ENCODE measurements at regions not wholly inside any gene's neighbourhood (a gene's known extent, or its start where the extent isn't known, plus 50 kb on each side); places are given as distances from the start of the nearest gene placed in this dataset.
"Not testable (repeated sequence)": the region's sequence is repeated elsewhere in the genome, so short reads cannot be mapped to it uniquely, and the experiment has no call there.

GRCh38 chr20:47980336-47981177, 195.3 kb upstream of the SULF2 start:
- Mint-ChIP-seq H3K4me1 (ENCODE audit: insufficient read depth, unreplicated experiment) (peaks cover 7% of the 10 kb centered on the region), H3K27ac (ENCODE audit: low read depth, unreplicated experiment) (no peak overlapping the region), H3K9me3 (ENCODE audit: unreplicated experiment) (no peaks in the 10 kb centered on the region), H3K27me3 (ENCODE audit: insufficient read depth, unreplicated experiment) (no peaks in the 10 kb centered on the region), H3K4me3 (ENCODE audit: unreplicated experiment) (no peak overlapping the region), H3K36me3 (ENCODE audit: insufficient read depth, unreplicated experiment) (no peaks in the 10 kb centered on the region)
- CTCF ChIA-PET, result interaction anchor here (0.6 to 0.7 kb wide), 3 partner anchors 10 to 33 kb away, joined by 3 to 7 read pairs (median 3); no protein-coding TSS in a partner anchor
- POLR2A ChIA-PET, result interaction anchor here (1.1 kb wide), 1 partner anchor 18 kb away, joined by 5 read pairs; no protein-coding TSS in a partner anchor
- no peak for TF ChIP-seq CTCF (IDR thresholded peaks at IDR 0.05; ENCODE audit: unreplicated experiment)
- intact Hi-C loops (cut with micrococcal nuclease), result no loop called here
- DNase-seq (ENCODE audit: unreplicated experiment), result no peak
- no TSS peak for BruUV-seq (replicated peaks)

GRCh38 chr20:47979361-47980095, 194.2 kb upstream of the SULF2 start:
- H3K4me1 Mint-ChIP-seq (ENCODE audit: insufficient read depth, unreplicated experiment); DNase-seq (ENCODE audit: unreplicated experiment); H3K4me3 Mint-ChIP-seq (ENCODE audit: unreplicated experiment); BruUV-seq (replicated peaks); H3K36me3 Mint-ChIP-seq (ENCODE audit: insufficient read depth, unreplicated experiment); H3K9me3 Mint-ChIP-seq (ENCODE audit: unreplicated experiment); H3K27me3 Mint-ChIP-seq (ENCODE audit: insufficient read depth, unreplicated experiment); H3K27ac Mint-ChIP-seq (ENCODE audit: low read depth, unreplicated experiment); CTCF ChIA-PET; intact Hi-C loops (cut with micrococcal nuclease): not testable (repeated sequence)
- POLR2A ChIA-PET, result interaction anchor here (1.0 kb wide), 1 partner anchor 29 kb away, joined by 3 read pairs; no protein-coding TSS in a partner anchor

- H3K4me3 Mint-ChIP-seq (ENCODE audit: unreplicated experiment); H3K27ac Mint-ChIP-seq (ENCODE audit: low read depth, unreplicated experiment); BruUV-seq (replicated peaks); H3K4me1 Mint-ChIP-seq (ENCODE audit: insufficient read depth, unreplicated experiment); CTCF ChIA-PET; POLR2A ChIA-PET; H3K9me3 Mint-ChIP-seq (ENCODE audit: unreplicated experiment); H3K36me3 Mint-ChIP-seq (ENCODE audit: insufficient read depth, unreplicated experiment); H3K27me3 Mint-ChIP-seq (ENCODE audit: insufficient read depth, unreplicated experiment); DNase-seq (ENCODE audit: unreplicated experiment); intact Hi-C loops (cut with micrococcal nuclease): not testable (repeated sequence)
Observed at GRCh38 chr20:47978428-47979120, 193.3 kb upstream of the SULF2 start.

- H3K4me3 Mint-ChIP-seq (ENCODE audit: unreplicated experiment); DNase-seq (ENCODE audit: unreplicated experiment); H3K36me3 Mint-ChIP-seq (ENCODE audit: insufficient read depth, unreplicated experiment); BruUV-seq (replicated peaks); H3K4me1 Mint-ChIP-seq (ENCODE audit: insufficient read depth, unreplicated experiment); intact Hi-C loops (cut with micrococcal nuclease); H3K27ac Mint-ChIP-seq (ENCODE audit: low read depth, unreplicated experiment); H3K27me3 Mint-ChIP-seq (ENCODE audit: insufficient read depth, unreplicated experiment); H3K9me3 Mint-ChIP-seq (ENCODE audit: unreplicated experiment); CTCF ChIA-PET: not testable (repeated sequence)
- POLR2A ChIA-PET, result interaction anchor here (1.5 kb wide), 1 partner anchor 15 kb away, joined by 5 read pairs; no protein-coding TSS in a partner anchor
Observed at GRCh38 chr20:47977789-47978252, 192.5 kb upstream of the SULF2 start.

- intact Hi-C loops (cut with micrococcal nuclease); H3K27ac Mint-ChIP-seq (ENCODE audit: low read depth, unreplicated experiment); BruUV-seq (replicated peaks); H3K4me3 Mint-ChIP-seq (ENCODE audit: unreplicated experiment); H3K4me1 Mint-ChIP-seq (ENCODE audit: insufficient read depth, unreplicated experiment); H3K9me3 Mint-ChIP-seq (ENCODE audit: unreplicated experiment); H3K36me3 Mint-ChIP-seq (ENCODE audit: insufficient read depth, unreplicated experiment); DNase-seq (ENCODE audit: unreplicated experiment); H3K27me3 Mint-ChIP-seq (ENCODE audit: insufficient read depth, unreplicated experiment): not testable (repeated sequence)
- ChIA-PET CTCF (interaction anchor here (0.6 to 1.0 kb wide), 4 partner anchors 22 to 1481 kb away, joined by 3 to 6 read pairs (median 4); no protein-coding TSS in a partner anchor), POLR2A (interaction anchor here (1.5 kb wide), 1 partner anchor 15 kb away, joined by 5 read pairs; no protein-coding TSS in a partner anchor)
Observed at GRCh38 chr20:47977017-47977788, 191.9 kb upstream of the SULF2 start.

Measured in MCF 10A (cell line).